ENCODE measurements at regions not wholly inside any gene's neighbourhood (a gene's known extent, or its start where the extent isn't known, plus 50 kb on each side); places are given as distances from the start of the nearest gene placed in this dataset.
A peak's percentile ranks its signal among the peaks of the same experiment; 100 is the strongest.

GRCh38 chr5:172571413-172571812 lies 69.7 kb upstream of the NEURL1B start:
- no peak for DNase-seq
- ATAC-seq (ENCODE audit: poor library complexity): no peak
- intact Hi-C loops (cut with DNase I): no loop called here

GRCh38 chr5:172570594-172571334 lies 70.3 kb upstream of the NEURL1B start:
- DNase-seq: no peak
- intact Hi-C loops (cut with DNase I): no loop called here
- no peak for ATAC-seq (ENCODE audit: poor library complexity)

- intact Hi-C loops (cut with DNase I): no loop called here
- DNase-seq: no peak
- no peak for ATAC-seq (ENCODE audit: poor library complexity)
Observed at GRCh38 chr5:172569861-172570558, 71.1 kb upstream of the NEURL1B start.

- DNase-seq (no peak), ATAC-seq (ENCODE audit: poor library complexity) (no peak)
- intact Hi-C loops (cut with DNase I): no loop called here
Observed at GRCh38 chr5:172568308-172568910, 72.7 kb upstream of the NEURL1B start.

GRCh38 chr5:172567843-172568242 lies 73.2 kb upstream of the NEURL1B start:
- intact Hi-C loops (cut with DNase I): no loop called here
- no peak for ATAC-seq (ENCODE audit: poor library complexity)
- DNase-seq: no peak

- ATAC-seq (ENCODE audit: poor library complexity) (no peak), DNase-seq (no peak)
- intact Hi-C loops (cut with DNase I): no loop called here
Observed at GRCh38 chr5:172567294-172567693, 73.8 kb upstream of the NEURL1B start.

GRCh38 chr5:172565931-172566665 lies 75.0 kb upstream of the NEURL1B start:
- intact Hi-C loops (cut with DNase I): no loop called here
- ATAC-seq (ENCODE audit: poor library complexity) (no peak), DNase-seq (no peak)

GRCh38 chr5:172565455-172565854 lies 75.6 kb upstream of the NEURL1B start:
- no peak for ATAC-seq (ENCODE audit: poor library complexity)
- intact Hi-C loops (cut with DNase I): no loop called here
- no peak for DNase-seq

GRCh38 chr5:172564883-172565282 lies 76.2 kb upstream of the NEURL1B start:
- intact Hi-C loops (cut with DNase I): no loop called here
- DNase-seq: no peak
- no peak for ATAC-seq (ENCODE audit: poor library complexity)

GRCh38 chr5:172564188-172564587 lies 76.9 kb upstream of the NEURL1B start:
- DNase-seq: no peak
- ATAC-seq (ENCODE audit: poor library complexity): no peak
- intact Hi-C loops (cut with DNase I): no loop called here

GRCh38 chr5:172562443-172562842 lies 78.6 kb upstream of the NEURL1B start:
- no peak for DNase-seq
- intact Hi-C loops (cut with DNase I): no loop called here
- no peak for ATAC-seq (ENCODE audit: poor library complexity)

- intact Hi-C loops (cut with DNase I): no loop called here
- ATAC-seq (ENCODE audit: poor library complexity) (no peak), DNase-seq (no peak)
Observed at GRCh38 chr5:172561151-172561550, 79.9 kb upstream of the NEURL1B start.

- peak; percentile 72 for ATAC-seq (ENCODE audit: poor library complexity)
- intact Hi-C loops (cut with DNase I): no loop called here
- peak; percentile 79 for DNase-seq
Observed at GRCh38 chr5:172559004-172559932, 81.8 kb upstream of the NEURL1B start.

GRCh38 chr5:172558076-172558976 lies 82.7 kb upstream of the NEURL1B start:
- no peak for DNase-seq
- intact Hi-C loops (cut with DNase I): no loop called here
- no peak for ATAC-seq (ENCODE audit: poor library complexity)

- DNase-seq (peak; percentile 67), ATAC-seq (ENCODE audit: poor library complexity) (peak; percentile 78)
- intact Hi-C loops (cut with DNase I): no loop called here
Observed at GRCh38 chr5:172556971-172557461, 84.0 kb upstream of the NEURL1B start.

- intact Hi-C loops (cut with DNase I): no loop called here
- ATAC-seq (ENCODE audit: poor library complexity) (no peak), DNase-seq (no peak)
Observed at GRCh38 chr5:172556262-172556661, 84.8 kb upstream of the NEURL1B start.

- DNase-seq: no peak
- intact Hi-C loops (cut with DNase I): no loop called here
- ATAC-seq (ENCODE audit: poor library complexity): no peak
Observed at GRCh38 chr5:172554562-172554961, 86.5 kb upstream of the NEURL1B start.
